Upper lobe of left lung (tissue), 4 donors: ENCODE measurements at regions not wholly inside any gene's neighbourhood (a gene's known extent, or its start where the extent isn't known, plus 50 kb on each side); places are given as distances from the start of the nearest gene placed in this dataset.

Experiments used
- EP300 ChIP-seq, 4 donors: sonication (generic); formaldehyde crosslinking; IDR thresholded peaks; one replicate each; pipeline ENCODE4 v1.5.1; 2017; ENCODE audit warnings: antibody characterized with exemption in 4 of 4, control low read depth in 2 of 4
- POLR2A ChIP-seq, 4 donors: fragments of 450-650 bp; IDR thresholded peaks; one replicate each; pipeline ENCODE4 v1.5.1; 2016 to 2017; ENCODE audit warnings: antibody characterized with exemption in 4 of 4, mild to moderate bottlenecking in 2 of 4
- POLR2AphosphoS5 ChIP-seq, 2 donors: sonication (generic); formaldehyde crosslinking; IDR thresholded peaks; one replicate each; pipeline ENCODE4 v1.5.1; 2017; ENCODE audit warnings: antibody characterized with exemption in 2 of 2
- TF ChIP-seq, protein P1 (sequence below), 6 experiments: fragments of 450-650 bp in 4 of 6; fragments of 200-600 bp in 2 of 6; sonication (generic) in 2 of 6; IDR thresholded peaks; one replicate each; pipeline ENCODE4 v1.5.1; 2016 to 2019; ENCODE audit warnings: antibody characterized with exemption in 6 of 6

DNA sequence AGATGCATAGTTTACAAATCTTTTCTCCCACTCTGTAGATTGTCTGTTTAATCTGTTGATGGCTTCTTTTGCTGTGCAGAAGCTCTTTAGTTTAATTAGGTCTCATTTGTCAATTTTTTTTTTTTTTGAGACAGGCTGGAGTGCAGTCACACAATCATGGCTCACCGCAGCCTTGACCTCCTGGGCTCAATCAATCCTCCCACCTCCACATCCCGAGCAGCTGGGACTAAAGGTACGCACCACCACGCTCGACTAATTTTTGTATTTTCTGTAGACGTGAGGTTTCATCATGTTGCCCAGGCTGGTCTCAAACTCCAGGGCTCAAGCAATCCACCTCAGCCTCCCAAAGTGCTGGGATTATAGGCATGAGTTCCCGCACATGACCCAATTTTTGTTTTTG lies 1655.8 kb downstream of the REEP3 start:
- TF ChIP-seq POLR2A (IDR thresholded peaks at IDR 0.05) (no peak), EP300 (IDR thresholded peaks at IDR 0.05) (no peak), POLR2AphosphoS5 (IDR thresholded peaks at IDR 0.05) (no peak)
- TF ChIP-seq, protein P1, sequence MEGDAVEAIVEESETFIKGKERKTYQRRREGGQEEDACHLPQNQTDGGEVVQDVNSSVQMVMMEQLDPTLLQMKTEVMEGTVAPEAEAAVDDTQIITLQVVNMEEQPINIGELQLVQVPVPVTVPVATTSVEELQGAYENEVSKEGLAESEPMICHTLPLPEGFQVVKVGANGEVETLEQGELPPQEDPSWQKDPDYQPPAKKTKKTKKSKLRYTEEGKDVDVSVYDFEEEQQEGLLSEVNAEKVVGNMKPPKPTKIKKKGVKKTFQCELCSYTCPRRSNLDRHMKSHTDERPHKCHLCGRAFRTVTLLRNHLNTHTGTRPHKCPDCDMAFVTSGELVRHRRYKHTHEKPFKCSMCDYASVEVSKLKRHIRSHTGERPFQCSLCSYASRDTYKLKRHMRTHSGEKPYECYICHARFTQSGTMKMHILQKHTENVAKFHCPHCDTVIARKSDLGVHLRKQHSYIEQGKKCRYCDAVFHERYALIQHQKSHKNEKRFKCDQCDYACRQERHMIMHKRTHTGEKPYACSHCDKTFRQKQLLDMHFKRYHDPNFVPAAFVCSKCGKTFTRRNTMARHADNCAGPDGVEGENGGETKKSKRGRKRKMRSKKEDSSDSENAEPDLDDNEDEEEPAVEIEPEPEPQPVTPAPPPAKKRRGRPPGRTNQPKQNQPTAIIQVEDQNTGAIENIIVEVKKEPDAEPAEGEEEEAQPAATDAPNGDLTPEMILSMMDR (IDR thresholded peaks at IDR 0.05): no peak
